Fibroblast of the aortic adventitia (primary cell): ENCODE measurements at regions not wholly inside any gene's neighbourhood (a gene's known extent, or its start where the extent isn't known, plus 50 kb on each side); places are given as distances from the start of the nearest gene placed in this dataset. TPM values are rescaled to one million over a fixed set of nuclear protein-coding genes. Genes with fewer than 3 reads are reported as not detected.

ENCODE experiments used
- DNase-seq: peaks from one replicate; pipeline ENCODE4 v3.0.0-alpha.2; 2010; ENCODE audit warnings: low read depth
- H3K4me3 ChIP-seq: 2 replicates; pipeline ENCODE4 v1.5.1; 2011; ENCODE audit warnings: low read depth, mild to moderate bottlenecking, control low read depth, low read length, moderate library complexity
- CTCF ChIP-seq: IDR thresholded peaks from 2 replicates; pipeline ENCODE4 v1.5.1; 2011; ENCODE audit warnings: mild to moderate bottlenecking, low read length, control low read depth, inconsistent platforms; ENCODE audit not compliant: insufficient read depth
- small RNA-seq: library from RNA; depleted of rRNA; stranded (forward); fragments of <200 nt; gene quantifications from one replicate; pipeline ENCODE3, GENCODE V24; 2012

DNA sequence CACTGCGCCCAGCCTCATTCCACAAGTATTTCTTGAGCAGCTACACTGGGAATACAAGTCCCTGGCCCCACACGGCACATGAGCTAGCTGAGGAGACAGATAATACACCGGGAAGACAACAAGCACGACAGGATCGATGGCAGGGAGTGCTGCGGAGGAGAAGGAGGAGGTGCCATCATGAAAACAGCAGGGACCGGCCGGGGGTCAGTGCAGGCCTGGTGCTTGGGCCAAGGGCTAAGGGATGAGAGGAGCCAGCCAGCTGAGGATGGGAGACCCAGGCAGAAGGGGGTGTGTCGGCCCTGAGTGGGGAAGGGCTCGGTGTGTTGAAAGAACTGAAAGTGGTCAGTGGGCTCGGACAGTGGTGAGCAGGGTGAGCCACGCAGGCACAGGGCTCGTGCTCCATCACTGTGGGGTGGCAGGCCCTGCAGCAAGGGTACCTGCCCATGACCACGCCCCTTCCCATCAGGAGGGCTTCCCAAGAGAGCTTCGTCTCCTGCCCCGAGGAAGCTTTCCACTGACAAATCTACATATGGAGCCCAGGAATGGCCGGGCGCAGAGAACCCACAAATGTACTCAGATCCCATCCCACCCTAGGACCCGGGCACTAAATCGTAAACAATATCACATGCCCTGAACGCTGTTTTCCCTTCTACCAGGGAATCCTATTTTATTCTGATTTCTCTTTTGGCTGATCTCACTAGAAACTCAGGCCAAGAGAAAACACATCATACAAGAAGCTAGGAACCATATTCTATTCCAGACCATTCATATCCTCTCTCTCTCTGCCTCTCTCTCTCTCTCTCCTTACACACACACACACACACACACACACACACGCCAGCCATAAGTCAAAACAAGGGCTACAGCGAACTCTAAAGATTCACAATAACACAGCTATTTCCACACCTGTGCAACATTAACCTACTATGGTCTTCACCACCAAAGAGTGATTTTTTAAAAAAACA, 50.7 kb upstream of the TNRC6C start:
- no peak for DNase-seq
- no peak for TF ChIP-seq CTCF
- H3K4me3 ChIP-seq = no peak overlapping the region

DNA sequence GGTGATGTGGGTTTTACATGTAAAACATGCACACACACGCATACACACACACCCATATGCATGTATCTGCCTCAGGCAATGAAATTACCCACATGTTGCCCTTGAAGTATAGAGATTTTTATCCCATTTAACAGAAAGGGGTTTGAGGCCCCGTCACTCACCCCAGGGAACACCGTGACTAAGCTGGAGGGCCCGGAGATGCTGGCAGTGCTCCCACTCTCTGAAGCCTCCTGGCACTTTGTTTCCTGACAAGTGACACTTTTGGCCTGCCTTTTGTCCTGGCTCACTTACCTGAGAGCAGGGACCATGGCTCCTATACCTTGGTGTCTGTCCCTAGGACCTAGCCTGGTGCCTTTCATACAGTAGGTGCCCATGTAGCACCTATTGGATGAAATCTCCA, 50.0 kb upstream of the TNRC6C start:
- TF ChIP-seq CTCF = no peak
- DNase-seq = no peak
- no peak overlapping the region for H3K4me3 ChIP-seq

Small RNA genes in the stretch of these regions (small RNA-seq; reads per million reads assigned to genes)
- gene MIR4316 (not detected), gene RF00019 (not detected)
